Occipital lobe (tissue), 1 donor: ENCODE measurements at regions not wholly inside any gene's neighbourhood (a gene's known extent, or its start where the extent isn't known, plus 50 kb on each side); places are given as distances from the start of the nearest gene placed in this dataset. TPM values are rescaled to one million over a fixed set of nuclear protein-coding genes. Genes with fewer than 3 reads are reported as not detected.

Source experiments
- small RNA-seq: library from RNA; depleted of rRNA; stranded (forward); fragments of <200 nt; gene quantifications from one replicate; pipeline ENCODE3, GENCODE V24; 2014

Small RNAs in the stretch of these regions (small RNA-seq; reads per million reads assigned to genes)
- gene AL596327.1 (not detected), gene SEPT2P1 (not detected)
